Gastroesophageal sphincter (tissue), 4 donors: ENCODE measurements at regions not wholly inside any gene's neighbourhood (a gene's known extent, or its start where the extent isn't known, plus 50 kb on each side); places are given as distances from the start of the nearest gene placed in this dataset.

ENCODE experiments used
- ATAC-seq: fragments of 150-250 bp; one replicate; pipeline ENCODE4 v1.9.1; 2016; ENCODE audit warnings: mild to moderate bottlenecking, moderate library complexity
- H3K27ac ChIP-seq, 4 donors: fragments of 200-600 bp; sonication (generic) in 3 of 4; 1 replicate in 3 of 4; 2 replicates in 1 of 4; pipeline ENCODE4 v1.5.1; 2016 to 2019
- H3K27me3 ChIP-seq: fragments of 200-600 bp; sonication (generic); one replicate; pipeline ENCODE4 v1.5.1; 2019
- H3K36me3 ChIP-seq, 2 donors: fragments of 200-600 bp; sonication (generic); one replicate each; pipeline ENCODE4 v1.5.1; 2019; ENCODE audit warnings: control low read depth in 1 of 2
- H3K4me1 ChIP-seq, 3 donors: fragments of 200-600 bp; sonication (generic); 1 replicate in 2 of 3; 2 replicates in 1 of 3; pipeline ENCODE4 v1.5.1; 2016 to 2019; ENCODE audit warnings: control low read depth in 2 of 3
- H3K4me3 ChIP-seq, 2 donors: fragments of 200-600 bp; sonication (generic); one replicate each; pipeline ENCODE4 v1.5.1; 2019; ENCODE audit warnings: mild to moderate bottlenecking in 1 of 2, moderate library complexity in 1 of 2
- H3K9me3 ChIP-seq, 3 donors: fragments of 200-600 bp; sonication (generic); one replicate each; pipeline ENCODE4 v1.5.1; 2017 to 2019; ENCODE audit warnings: control low read depth in 2 of 3
- CTCF ChIP-seq, 4 experiments: fragments of 200-600 bp in 2 of 4; fragments of 450-650 bp in 2 of 4; sonication (generic) in 1 of 4; IDR thresholded peaks; one replicate each; pipeline ENCODE4 v1.5.1; 2017 to 2019; ENCODE audit warnings: antibody characterized with exemption in 4 of 4, mild to moderate bottlenecking in 2 of 4, moderate library complexity in 2 of 4
- EP300 ChIP-seq: sonication (generic); formaldehyde crosslinking; IDR thresholded peaks from one replicate; pipeline ENCODE4 v1.6.1; 2017; ENCODE audit warnings: antibody characterized with exemption, mild to moderate bottlenecking
- POLR2A ChIP-seq, 2 donors: fragments of 450-650 bp; IDR thresholded peaks; one replicate each; pipeline ENCODE4 v1.6.1; 2017; ENCODE audit warnings: antibody characterized with exemption in 2 of 2, mild to moderate bottlenecking in 2 of 2, moderate library complexity in 1 of 2
- POLR2AphosphoS5 ChIP-seq: sonication (generic); formaldehyde crosslinking; IDR thresholded peaks from one replicate; pipeline ENCODE4 v1.6.1; 2017; ENCODE audit warnings: antibody characterized with exemption
- WGBS, 2 donors: methylation state at CpG; one replicate each; pipeline ENCODE4 v1.1.5; 2018; ENCODE audit warnings: low coverage in 1 of 2; 5-methylcytosine and 5-hydroxymethylcytosine counted together

DNA sequence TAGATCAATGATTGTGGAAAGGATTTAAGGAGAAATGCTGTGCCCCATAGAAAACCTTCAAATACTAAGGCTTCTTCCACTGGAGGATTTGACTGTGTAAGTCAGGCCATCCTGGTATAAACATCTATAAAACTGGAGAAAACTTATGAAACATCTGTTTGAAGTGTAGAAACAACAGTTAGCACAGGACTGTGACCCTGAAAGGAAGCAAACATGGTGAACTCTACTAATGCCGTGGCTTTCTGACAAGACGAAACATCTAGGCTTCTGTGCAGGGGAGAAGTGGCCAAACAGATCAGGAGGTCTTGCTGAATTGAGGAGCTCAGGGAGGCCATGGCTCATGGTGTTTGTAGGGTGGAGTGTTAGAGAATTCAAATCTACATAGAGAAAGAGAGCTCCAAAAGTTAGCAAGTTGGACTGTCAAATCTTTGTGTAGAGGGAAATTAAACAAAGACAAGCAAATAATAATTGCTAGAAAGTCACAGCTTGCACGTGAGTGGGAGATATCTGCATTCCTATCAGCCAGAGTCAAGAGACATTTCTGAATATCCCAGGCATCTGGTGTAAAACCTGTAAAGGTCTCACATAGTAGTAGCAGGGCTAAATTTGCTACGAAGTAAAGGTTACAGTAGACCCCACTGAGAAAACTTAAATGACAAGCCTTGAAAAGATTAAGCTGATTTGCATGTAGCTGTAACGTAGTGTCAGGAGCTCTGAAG lies 566.8 kb upstream of the B3GALT2 start:
- Histone ChIP-seq H3K27me3 (no peaks in the 10 kb centered on the region), H3K36me3 (no peaks in the 10 kb centered on the region), H3K9me3 (no peaks in the 10 kb centered on the region), H3K4me3 (no peak overlapping the region), H3K27ac (no peak overlapping the region), H3K4me1 (no peaks in the 10 kb centered on the region)
- TF ChIP-seq EP300, result no peak
- TF ChIP-seq POLR2AphosphoS5, result no peak
- TF ChIP-seq POLR2A (IDR thresholded peaks at IDR 0.05), result no peak
- no peak for TF ChIP-seq CTCF (IDR thresholded peaks at IDR 0.05)
- no peak for ATAC-seq
- 60 to 83% methylated on average over 3 to 5 of the region's 5 CpGs for WGBS, 2 donors

DNA sequence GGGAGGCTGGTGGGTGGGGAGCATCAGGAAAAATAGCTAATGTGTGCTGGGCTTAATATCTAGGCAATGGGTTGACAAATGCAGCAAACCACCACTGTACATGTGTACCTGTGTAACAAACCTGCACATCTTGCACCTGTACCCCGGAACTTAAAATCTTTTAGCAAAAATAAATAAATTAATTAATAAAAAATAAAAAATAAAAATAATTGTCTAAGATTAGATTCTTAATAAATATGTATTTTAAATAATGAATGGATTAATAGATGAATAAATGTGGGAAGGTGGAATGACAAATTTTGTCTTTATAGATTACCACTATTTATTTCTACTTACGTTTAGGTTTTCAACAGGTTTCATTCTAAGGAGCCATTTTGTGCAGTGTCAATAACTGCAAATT lies 563.5 kb upstream of the B3GALT2 start:
- no peak for ATAC-seq
- Histone ChIP-seq H3K4me3 (no peak overlapping the region), H3K36me3 (no peaks in the 10 kb centered on the region), H3K4me1 (no peaks in the 10 kb centered on the region), H3K27ac (no peak overlapping the region), H3K27me3 (no peaks in the 10 kb centered on the region), H3K9me3 (no peaks in the 10 kb centered on the region)
- WGBS, 2 donors, result 90 to 95% methylated on average over 2 of the region's 2 CpGs
- TF ChIP-seq EP300, result no peak
- TF ChIP-seq CTCF (IDR thresholded peaks at IDR 0.05), result no peak
- no peak for TF ChIP-seq POLR2A (IDR thresholded peaks at IDR 0.05)
- TF ChIP-seq POLR2AphosphoS5, result no peak

GRCh38 chr1:193747579-193747978 lies 561.2 kb upstream of the B3GALT2 start:
- Histone ChIP-seq H3K27ac (no peak overlapping the region), H3K9me3 (no peaks in the 10 kb centered on the region), H3K4me3 (no peak overlapping the region), H3K4me1 (no peaks in the 10 kb centered on the region), H3K36me3 (no peaks in the 10 kb centered on the region), H3K27me3 (no peaks in the 10 kb centered on the region)
- WGBS, 2 donors, result 60 to 95% methylated on average over 1 of the region's 1 CpG
- no peak for ATAC-seq
- TF ChIP-seq POLR2AphosphoS5, result no peak
- TF ChIP-seq EP300, result no peak
- TF ChIP-seq CTCF (IDR thresholded peaks at IDR 0.05), result no peak
- TF ChIP-seq POLR2A (IDR thresholded peaks at IDR 0.05), result no peak

DNA sequence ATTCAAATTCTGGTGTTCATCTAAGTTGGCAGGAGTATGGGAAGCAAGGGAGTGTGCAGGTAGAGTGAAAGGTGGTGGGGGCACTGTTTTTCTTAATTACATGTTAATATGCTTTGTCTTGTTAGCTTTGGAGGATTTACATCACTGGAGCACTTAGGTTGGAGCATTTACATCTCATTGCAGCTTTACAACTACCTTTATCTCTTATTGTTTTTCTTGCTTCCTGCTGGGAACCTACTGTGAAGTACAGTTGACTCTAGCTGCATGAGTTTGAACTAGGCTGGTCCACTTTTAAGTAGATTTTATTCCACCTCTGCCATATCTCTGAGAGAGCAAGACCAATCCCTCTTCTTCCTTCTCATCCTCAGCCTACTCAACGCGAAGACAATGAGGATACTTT lies 554.8 kb upstream of the B3GALT2 start:
- Histone ChIP-seq H3K27ac (no peak overlapping the region), H3K36me3 (no peaks in the 10 kb centered on the region), H3K9me3 (no peaks in the 10 kb centered on the region), H3K4me3 (no peak overlapping the region), H3K4me1 (no peaks in the 10 kb centered on the region), H3K27me3 (no peaks in the 10 kb centered on the region)
- WGBS, 2 donors, result 67 to 70% methylated on average over 2 of the region's 2 CpGs
- ATAC-seq, result no peak
- TF ChIP-seq EP300 (no peak), POLR2A (IDR thresholded peaks at IDR 0.05) (no peak), POLR2AphosphoS5 (no peak), CTCF (IDR thresholded peaks at IDR 0.05) (no peak)

- TF ChIP-seq CTCF (IDR thresholded peaks at IDR 0.05), result no peak
- no peak for TF ChIP-seq POLR2A (IDR thresholded peaks at IDR 0.05)
- TF ChIP-seq POLR2AphosphoS5, result no peak
- TF ChIP-seq EP300, result no peak
- Histone ChIP-seq H3K9me3 (no peaks in the 10 kb centered on the region), H3K27me3 (no peaks in the 10 kb centered on the region), H3K36me3 (no peaks in the 10 kb centered on the region), H3K4me3 (no peak overlapping the region), H3K4me1 (no peaks in the 10 kb centered on the region), H3K27ac (no peak overlapping the region)
- WGBS, 2 donors, result 86 to 90% methylated on average over 1 of the region's 1 CpG
- ATAC-seq, result no peak
Observed at GRCh38 chr1:193740762-193741161, 554.3 kb upstream of the B3GALT2 start.
